ENCODE measurements at regions not wholly inside any gene's neighbourhood (a gene's known extent, or its start where the extent isn't known, plus 50 kb on each side); places are given as distances from the start of the nearest gene placed in this dataset.
"Not testable (repeated sequence)": the region's sequence is repeated elsewhere in the genome, so short reads cannot be mapped to it uniquely, and the experiment has no call there.

GRCh38 chr10:33867199-33867789, 532.8 kb upstream of the NRP1 start:
- DNase-seq (ENCODE audit: low spot score in 2 of 2); H3K4me1 Mint-ChIP-seq; H3K4me3 Mint-ChIP-seq; H3K36me3 Mint-ChIP-seq; ATAC-seq (ENCODE audit: low read depth); H3K27me3 Mint-ChIP-seq; H3K9me3 Mint-ChIP-seq; H3K27ac Mint-ChIP-seq: not testable (repeated sequence)

- Mint-ChIP-seq H3K4me3 (no peak overlapping the region), H3K9me3 (peaks cover 5% of the 10 kb centered on the region), H3K27me3 (peaks cover 5% of the 10 kb centered on the region), H3K36me3 (peaks cover 2% of the 10 kb centered on the region), H3K27ac (no peak overlapping the region), H3K4me1 (no peaks in the 10 kb centered on the region)
- no peak for DNase-seq (ENCODE audit: low spot score in 2 of 2)
- no peak for ATAC-seq (ENCODE audit: low read depth)
Observed at GRCh38 chr10:33863352-33863751, 528.9 kb upstream of the NRP1 start.

- Mint-ChIP-seq H3K27ac (no peak overlapping the region), H3K4me1 (no peaks in the 10 kb centered on the region), H3K9me3 (peaks cover 5% of the 10 kb centered on the region), H3K27me3 (peaks cover 5% of the 10 kb centered on the region), H3K36me3 (peaks cover 2% of the 10 kb centered on the region), H3K4me3 (no peak overlapping the region)
- no peak for DNase-seq (ENCODE audit: low spot score in 2 of 2)
- no peak for ATAC-seq (ENCODE audit: low read depth)
Observed at GRCh38 chr10:33862536-33863105, 528.2 kb upstream of the NRP1 start.

- H3K27ac Mint-ChIP-seq: no peak overlapping the region
- peaks cover 2% of the 10 kb centered on the region for H3K36me3 Mint-ChIP-seq
- no peak for DNase-seq (ENCODE audit: low spot score in 2 of 2)
- no peak overlapping the region for H3K4me3 Mint-ChIP-seq
- H3K9me3 Mint-ChIP-seq: peaks cover 5% of the 10 kb centered on the region
- peaks cover 5% of the 10 kb centered on the region for H3K27me3 Mint-ChIP-seq
- no peak for ATAC-seq (ENCODE audit: low read depth)
- no peaks in the 10 kb centered on the region for H3K4me1 Mint-ChIP-seq
Observed at GRCh38 chr10:33861833-33862232, 527.4 kb upstream of the NRP1 start.

- ATAC-seq (ENCODE audit: low read depth) (no peak), DNase-seq (ENCODE audit: low spot score in 2 of 2) (no peak)
- Mint-ChIP-seq H3K4me3 (no peak overlapping the region), H3K27ac (no peak overlapping the region), H3K27me3 (peaks cover 5% of the 10 kb centered on the region), H3K4me1 (no peaks in the 10 kb centered on the region), H3K9me3 (peaks cover 5% of the 10 kb centered on the region), H3K36me3 (peaks cover 2% of the 10 kb centered on the region)
Observed at GRCh38 chr10:33861016-33861704, 526.7 kb upstream of the NRP1 start.

- Mint-ChIP-seq H3K4me1 (no peaks in the 10 kb centered on the region), H3K4me3 (no peak overlapping the region), H3K9me3 (peaks cover 4% of the 10 kb centered on the region), H3K36me3 (peaks cover 2% of the 10 kb centered on the region), H3K27me3 (peaks cover 4% of the 10 kb centered on the region), H3K27ac (no peak overlapping the region)
- no peak for DNase-seq (ENCODE audit: low spot score in 2 of 2)
- no peak for ATAC-seq (ENCODE audit: low read depth)
Observed at GRCh38 chr10:33860552-33860951, 526.1 kb upstream of the NRP1 start.

- H3K9me3 Mint-ChIP-seq: peaks cover under 1% of the 10 kb centered on the region
- H3K4me3 Mint-ChIP-seq: no peak overlapping the region
- H3K36me3 Mint-ChIP-seq: no peaks in the 10 kb centered on the region
- no peak overlapping the region for H3K27ac Mint-ChIP-seq
- DNase-seq (ENCODE audit: low spot score in 2 of 2) (no peak), ATAC-seq (ENCODE audit: low read depth) (no peak)
- H3K4me1 Mint-ChIP-seq: no peaks in the 10 kb centered on the region
- no peaks in the 10 kb centered on the region for H3K27me3 Mint-ChIP-seq
Observed at GRCh38 chr10:33859319-33860022, 525.0 kb upstream of the NRP1 start.

- Mint-ChIP-seq H3K4me1 (no peaks in the 10 kb centered on the region), H3K27me3 (no peaks in the 10 kb centered on the region), H3K36me3 (no peaks in the 10 kb centered on the region), H3K9me3 (peaks cover 1% of the 10 kb centered on the region), H3K27ac (no peak overlapping the region), H3K4me3 (no peak overlapping the region)
- ATAC-seq (ENCODE audit: low read depth) (no peak), DNase-seq (ENCODE audit: low spot score in 2 of 2) (no peak)
Observed at GRCh38 chr10:33858326-33858725, 523.9 kb upstream of the NRP1 start.

GRCh38 chr10:33853221-33853620, 518.8 kb upstream of the NRP1 start:
- H3K36me3 Mint-ChIP-seq; H3K27me3 Mint-ChIP-seq; H3K4me1 Mint-ChIP-seq; H3K4me3 Mint-ChIP-seq; DNase-seq (ENCODE audit: low spot score in 2 of 2); H3K9me3 Mint-ChIP-seq; ATAC-seq (ENCODE audit: low read depth); H3K27ac Mint-ChIP-seq: not testable (repeated sequence)

- DNase-seq (ENCODE audit: low spot score in 2 of 2): no peak
- no peaks in the 10 kb centered on the region for H3K4me1 Mint-ChIP-seq
- peaks cover 11% of the 10 kb centered on the region for H3K9me3 Mint-ChIP-seq
- no peak overlapping the region for H3K27ac Mint-ChIP-seq
- no peak for ATAC-seq (ENCODE audit: low read depth)
- no peak overlapping the region for H3K4me3 Mint-ChIP-seq
- no peaks in the 10 kb centered on the region for H3K27me3 Mint-ChIP-seq
- no peaks in the 10 kb centered on the region for H3K36me3 Mint-ChIP-seq
Observed at GRCh38 chr10:33843379-33843778, 508.9 kb upstream of the NRP1 start.

GRCh38 chr10:33841678-33842077, 507.2 kb upstream of the NRP1 start:
- ATAC-seq (ENCODE audit: low read depth): no peak
- Mint-ChIP-seq H3K4me3 (no peak overlapping the region), H3K36me3 (no peaks in the 10 kb centered on the region), H3K9me3 (peaks cover 10% of the 10 kb centered on the region), H3K4me1 (no peaks in the 10 kb centered on the region), H3K27ac (no peak overlapping the region), H3K27me3 (no peaks in the 10 kb centered on the region)
- no peak for DNase-seq (ENCODE audit: low spot score in 2 of 2)

- no peak for ATAC-seq (ENCODE audit: low read depth)
- H3K4me1 Mint-ChIP-seq: no peaks in the 10 kb centered on the region
Observed at GRCh38 chr10:33838731-33839130, 504.3 kb upstream of the NRP1 start.

GRCh38 chr10:33837736-33838135, 503.3 kb upstream of the NRP1 start:
- Mint-ChIP-seq H3K4me3 (no peak overlapping the region), H3K27ac (no peak overlapping the region), H3K36me3 (no peaks in the 10 kb centered on the region), H3K27me3 (no peaks in the 10 kb centered on the region), H3K9me3 (no peaks in the 10 kb centered on the region), H3K4me1 (no peaks in the 10 kb centered on the region)
- ATAC-seq (ENCODE audit: low read depth) (no peak), DNase-seq (ENCODE audit: low spot score in 2 of 2) (no peak)

More at GRCh38 chr10:33838731-33839130, 504.3 kb upstream of the NRP1 start:
- H3K9me3 Mint-ChIP-seq: peaks cover 5% of the 10 kb centered on the region
- H3K27ac Mint-ChIP-seq: no peak overlapping the region
- no peaks in the 10 kb centered on the region for H3K36me3 Mint-ChIP-seq
- no peak overlapping the region for H3K4me3 Mint-ChIP-seq
- DNase-seq (ENCODE audit: low spot score in 2 of 2): no peak
- no peaks in the 10 kb centered on the region for H3K27me3 Mint-ChIP-seq

- DNase-seq (ENCODE audit: low spot score in 2 of 2) (no peak), ATAC-seq (ENCODE audit: low read depth) (no peak)
- no peaks in the 10 kb centered on the region for H3K27me3 Mint-ChIP-seq
- H3K9me3 Mint-ChIP-seq: no peaks in the 10 kb centered on the region
- no peak overlapping the region for H3K4me3 Mint-ChIP-seq
- H3K27ac Mint-ChIP-seq: no peak overlapping the region
- H3K36me3 Mint-ChIP-seq: no peaks in the 10 kb centered on the region
- H3K4me1 Mint-ChIP-seq: no peaks in the 10 kb centered on the region
Observed at GRCh38 chr10:33835556-33835955, 501.1 kb upstream of the NRP1 start.
